ENCODE measurements at regions not wholly inside any gene's neighbourhood (a gene's known extent, or its start where the extent isn't known, plus 50 kb on each side); places are given as distances from the start of the nearest gene placed in this dataset.

DNA sequence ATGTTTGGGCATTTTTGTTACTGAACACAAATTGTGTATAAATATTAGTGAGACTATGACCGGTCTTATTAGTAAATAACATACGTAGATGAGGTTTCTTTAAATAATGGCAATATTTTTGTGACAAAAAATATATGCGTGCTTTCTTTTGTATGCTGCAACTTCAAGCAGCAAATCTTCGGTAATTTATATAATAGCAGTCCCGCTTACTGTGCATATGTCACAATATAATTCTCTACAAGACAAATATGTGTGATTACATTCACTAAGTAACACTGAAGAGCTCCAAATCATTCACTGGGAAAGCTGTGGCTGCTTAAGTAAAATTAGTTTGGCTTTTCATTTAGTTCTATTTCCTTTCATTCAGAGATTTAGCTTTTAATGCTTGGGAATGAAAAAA is 376.0 kb downstream of the CYLC2 start:
- POLR2A ChIA-PET (ENCODE audit: partially characterized antibody): no interaction called here
- CTCF ChIA-PET (ENCODE audit: partially characterized antibody): no interaction called here
- no peak for TF ChIP-seq SAP30 (IDR thresholded peaks at IDR 0.05; ENCODE audit: insufficient read depth, insufficient replicate concordance, low read length)
- no peak for TF ChIP-seq SP4 (IDR thresholded peaks at IDR 0.05; ENCODE audit: low read length)
- no peak for TF ChIP-seq POLR2AphosphoS5 (IDR thresholded peaks at IDR 0.05; ENCODE audit: low read depth, low read length)

More for the DNA sequence above, 376.0 kb downstream of the CYLC2 start:
- FAIRE-seq (no peak), DNase-seq (ENCODE audit: low read depth in 1 of 2, low spot score in 2 of 2) (no peak)
- Histone ChIP-seq H4K8ac (ENCODE audit: extremely low read depth, insufficient read depth, low read length) (no peak overlapping the region), H3K23ac (ENCODE audit: insufficient read length) (no peak overlapping the region), H3K79me2 (ENCODE audit: control insufficient read depth in 1 of 2, insufficient read depth in 2 of 2, low read length in 2 of 2) (no peaks in the 10 kb centered on the region), H3K4ac (replicated peaks; ENCODE audit: insufficient read length, low read depth, low read length) (no peak overlapping the region), H3K18ac (ENCODE audit: extremely low read depth, low read length) (no peak overlapping the region), H2AK5ac (ENCODE audit: low read depth, low read length) (no peak overlapping the region), H3K23me2 (ENCODE audit: low read depth, low read length) (no peaks in the 10 kb centered on the region), H3K14ac (ENCODE audit: insufficient read length) (no peak overlapping the region), H2BK15ac (ENCODE audit: low read length) (no peak overlapping the region), H2BK5ac (ENCODE audit: low read depth, low read length) (no peak overlapping the region), H3K9ac (replicated peaks in 1 of 4; ENCODE audit: extremely low read depth in 1 of 4, low read depth in 3 of 4, low read length in 3 of 4) (no peak overlapping the region), H4K5ac (ENCODE audit: insufficient read length, low read depth, low read length) (no peak overlapping the region), H3K79me1 (ENCODE audit: low read depth, low read length) (no peaks in the 10 kb centered on the region), H2BK12ac (ENCODE audit: low read depth, low read length) (no peak overlapping the region), H3K56ac (replicated peaks; ENCODE audit: insufficient read length, low read depth, low read length) (no peak overlapping the region), H3K27ac (ENCODE audit: low read depth, low read length) (no peak overlapping the region), H2BK20ac (ENCODE audit: low read length) (no peak overlapping the region), H3K4me3 (ENCODE audit: extremely low read depth in 1 of 4, insufficient read depth in 2 of 4, low read depth in 3 of 4, low read length in 4 of 4) (no peak overlapping the region), H4K91ac (replicated peaks; ENCODE audit: insufficient read length, low read length) (no peak overlapping the region), H3K36me3 (ENCODE audit: control insufficient read depth in 2 of 4, insufficient read depth in 4 of 4, low read length in 3 of 4) (no peaks in the 10 kb centered on the region), H3K9me3 (ENCODE audit: insufficient read depth in 2 of 2, low read depth in 1 of 2, low read length in 1 of 2) (no peaks in the 10 kb centered on the region), H2AFZ (ENCODE audit: low read length) (no peak overlapping the region), H2BK120ac (replicated peaks; ENCODE audit: low read depth, low read length) (no peak overlapping the region), H4K20me1 (replicated peaks in 1 of 2; ENCODE audit: control insufficient read depth in 1 of 2, insufficient read depth in 2 of 2, low read length in 2 of 2) (no peaks in the 10 kb centered on the region), H3K27me3 (replicated peaks in 1 of 4; ENCODE audit: control insufficient read depth in 3 of 4, extremely low read depth in 1 of 4, insufficient read depth in 3 of 4, low read length in 3 of 4) (no peaks in the 10 kb centered on the region), H3K4me1 (replicated peaks in 1 of 4; ENCODE audit: control insufficient read depth in 3 of 4, insufficient read depth in 4 of 4, low read length in 3 of 4) (no peaks in the 10 kb centered on the region), H3K4me2 (ENCODE audit: insufficient read depth in 1 of 2, low read depth in 2 of 2, low read length in 2 of 2) (no peak overlapping the region)
- 92% methylated on average over 5 of the region's 5 CpGs; no CpG with 5 or more reads in 1 of the 2 experiments for WGBS, 2 experiments (ENCODE audit: extremely low coverage in 1 of 2, insufficient coverage in 1 of 2, insufficient read length in 1 of 2, insufficient replicate concordance in 2 of 2, low coverage in 1 of 2, low lambda C conversion rate in 2 of 2, missing lambda C conversion rate in 1 of 2)
